Sigmoid colon (tissue), 4 donors: ENCODE measurements at regions not wholly inside any gene's neighbourhood (a gene's known extent, or its start where the extent isn't known, plus 50 kb on each side); places are given as distances from the start of the nearest gene placed in this dataset.

Experiments used
- EP300 ChIP-seq, 4 donors: sonication (generic); formaldehyde crosslinking; IDR thresholded peaks; one replicate each; pipeline ENCODE4 v1.6.1; 2017; ENCODE audit warnings: antibody characterized with exemption in 4 of 4
- POLR2A ChIP-seq, 2 donors: fragments of 450-650 bp; IDR thresholded peaks; one replicate each; pipeline ENCODE4 v1.6.1; 2016; ENCODE audit warnings: antibody characterized with exemption in 2 of 2, mild to moderate bottlenecking in 2 of 2, moderate library complexity in 2 of 2
- POLR2AphosphoS5 ChIP-seq, 4 donors: sonication (generic); formaldehyde crosslinking; IDR thresholded peaks; one replicate each; pipeline ENCODE4 v1.6.1; 2017; ENCODE audit warnings: antibody characterized with exemption in 4 of 4
- TF ChIP-seq, protein P1 (sequence below), 4 experiments: fragments of 450-650 bp in 3 of 4; fragments of 200-600 bp in 1 of 4; IDR thresholded peaks; one replicate each; pipeline ENCODE4 v1.5.1; 2016 to 2019; ENCODE audit warnings: antibody characterized with exemption in 4 of 4, mild to moderate bottlenecking in 3 of 4, moderate library complexity in 2 of 4

DNA sequence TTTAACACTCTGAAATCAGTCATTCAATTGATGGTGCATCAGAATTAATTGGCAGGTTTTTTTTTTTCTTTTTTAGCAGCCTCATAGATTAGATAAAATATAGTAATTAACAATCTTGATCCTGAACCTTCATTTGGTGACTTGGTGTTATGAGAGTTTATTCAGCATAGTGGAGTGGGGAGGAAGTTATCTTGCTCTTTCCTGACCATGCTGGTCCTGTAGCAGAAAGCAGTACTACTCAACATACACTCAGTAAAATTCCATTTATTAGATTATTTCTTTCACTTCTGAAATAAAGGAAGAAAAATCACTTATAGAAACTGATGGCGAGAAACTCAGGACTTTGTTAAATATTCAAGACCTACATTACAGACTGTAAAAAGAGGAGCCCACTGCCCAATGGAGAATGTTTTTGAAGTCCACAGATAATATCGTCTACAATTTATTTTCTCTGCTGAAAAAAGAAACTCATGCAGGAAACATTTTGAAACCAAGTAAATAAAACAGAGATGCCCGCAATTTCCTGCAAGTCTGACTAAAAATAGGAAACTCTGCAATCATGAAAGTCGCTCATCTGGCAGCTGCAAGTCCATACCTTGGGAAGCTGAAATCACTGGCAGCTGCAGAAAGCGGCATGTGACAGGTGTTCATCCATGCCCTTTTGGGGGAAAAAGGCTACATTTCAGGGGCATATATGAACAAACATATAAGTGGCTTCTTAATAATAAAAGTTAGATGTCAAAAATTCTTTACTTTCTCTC, 233.2 kb upstream of the RFX3 start:
- TF ChIP-seq, protein P1, sequence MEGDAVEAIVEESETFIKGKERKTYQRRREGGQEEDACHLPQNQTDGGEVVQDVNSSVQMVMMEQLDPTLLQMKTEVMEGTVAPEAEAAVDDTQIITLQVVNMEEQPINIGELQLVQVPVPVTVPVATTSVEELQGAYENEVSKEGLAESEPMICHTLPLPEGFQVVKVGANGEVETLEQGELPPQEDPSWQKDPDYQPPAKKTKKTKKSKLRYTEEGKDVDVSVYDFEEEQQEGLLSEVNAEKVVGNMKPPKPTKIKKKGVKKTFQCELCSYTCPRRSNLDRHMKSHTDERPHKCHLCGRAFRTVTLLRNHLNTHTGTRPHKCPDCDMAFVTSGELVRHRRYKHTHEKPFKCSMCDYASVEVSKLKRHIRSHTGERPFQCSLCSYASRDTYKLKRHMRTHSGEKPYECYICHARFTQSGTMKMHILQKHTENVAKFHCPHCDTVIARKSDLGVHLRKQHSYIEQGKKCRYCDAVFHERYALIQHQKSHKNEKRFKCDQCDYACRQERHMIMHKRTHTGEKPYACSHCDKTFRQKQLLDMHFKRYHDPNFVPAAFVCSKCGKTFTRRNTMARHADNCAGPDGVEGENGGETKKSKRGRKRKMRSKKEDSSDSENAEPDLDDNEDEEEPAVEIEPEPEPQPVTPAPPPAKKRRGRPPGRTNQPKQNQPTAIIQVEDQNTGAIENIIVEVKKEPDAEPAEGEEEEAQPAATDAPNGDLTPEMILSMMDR (IDR thresholded peaks at IDR 0.05): no peak
- TF ChIP-seq POLR2AphosphoS5 (IDR thresholded peaks at IDR 0.05): no peak
- no peak for TF ChIP-seq EP300 (IDR thresholded peaks at IDR 0.05)
- no peak for TF ChIP-seq POLR2A (IDR thresholded peaks at IDR 0.05)
